ENCODE measurements at regions not wholly inside any gene's neighbourhood (a gene's known extent, or its start where the extent isn't known, plus 50 kb on each side); places are given as distances from the start of the nearest gene placed in this dataset.

DNA sequence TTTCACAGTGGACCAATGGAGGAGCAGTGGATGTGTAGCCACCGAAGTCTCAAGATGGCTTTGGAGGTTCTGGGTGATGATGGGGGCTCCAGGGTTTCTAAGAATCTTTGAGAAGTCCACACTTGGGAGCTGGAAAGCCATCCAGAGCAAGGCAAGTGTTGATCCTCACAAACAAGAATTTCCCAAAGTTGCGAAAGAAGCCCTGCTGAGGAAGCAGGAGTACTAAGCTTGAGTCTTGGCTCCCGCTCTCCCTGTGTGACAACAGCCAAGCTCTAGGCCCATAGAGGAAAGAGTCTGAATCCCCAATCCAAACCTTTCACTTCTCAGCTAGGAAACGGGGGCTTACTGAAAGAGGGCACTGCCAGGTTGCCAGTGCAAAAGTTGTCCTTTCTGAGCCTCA is 106.0 kb downstream of the EDN3 start:
- peaks cover 6% of the 10 kb centered on the region for H3K4me1 Mint-ChIP-seq
- H3K27me3 Mint-ChIP-seq: peaks cover 12% of the 10 kb centered on the region
- ChIA-PET CTCF (interaction anchor here (1.8 kb wide), 1 partner anchor 8 kb away, joined by 3 read pairs; no protein-coding TSS in a partner anchor), POLR2A (no interaction called here)
- no peaks in the 10 kb centered on the region for H3K36me3 Mint-ChIP-seq (ENCODE audit: low read depth)
- H3K4me3 Mint-ChIP-seq: no peak overlapping the region
- no peak for DNase-seq
- H3K9me3 Mint-ChIP-seq: no peaks in the 10 kb centered on the region
- H3K27ac Mint-ChIP-seq: no peak overlapping the region

DNA sequence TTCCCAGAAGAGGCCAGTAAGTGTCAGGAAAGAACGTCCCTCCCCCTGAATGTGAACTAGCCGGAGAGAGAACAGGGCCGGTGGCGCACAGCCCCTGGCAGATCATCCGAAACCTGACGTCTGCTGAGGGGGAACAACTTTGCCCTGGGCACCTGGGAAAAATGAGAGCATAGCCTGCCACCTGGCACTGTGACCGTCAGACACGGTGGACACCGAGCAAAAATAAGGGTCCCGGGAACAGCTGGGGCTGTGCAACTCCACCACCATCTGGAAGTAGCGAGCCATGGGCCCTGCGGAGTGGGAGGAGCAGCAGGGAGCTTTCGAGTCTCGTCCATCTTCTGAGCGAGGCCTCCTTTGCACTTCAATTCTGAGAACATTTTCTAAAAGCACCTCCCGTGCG is 110.8 kb downstream of the EDN3 start:
- Mint-ChIP-seq H3K27ac (no peak overlapping the region), H3K36me3 (ENCODE audit: low read depth) (no peaks in the 10 kb centered on the region), H3K9me3 (no peaks in the 10 kb centered on the region), H3K4me1 (no peaks in the 10 kb centered on the region), H3K4me3 (no peak overlapping the region), H3K27me3 (no peaks in the 10 kb centered on the region)
- ChIA-PET POLR2A (no interaction called here), CTCF (interaction anchor here (1.6 kb wide), 1 partner anchor 10 kb away, joined by 3 read pairs; no protein-coding TSS in a partner anchor)
- DNase-seq: no peak

GRCh38 chr20:59411589-59411988 is 111.2 kb downstream of the EDN3 start:
- Mint-ChIP-seq H3K27me3 (no peaks in the 10 kb centered on the region), H3K4me1 (no peaks in the 10 kb centered on the region), H3K4me3 (no peak overlapping the region), H3K36me3 (ENCODE audit: low read depth) (no peaks in the 10 kb centered on the region), H3K27ac (no peak overlapping the region), H3K9me3 (no peaks in the 10 kb centered on the region)
- no peak for DNase-seq
- POLR2A ChIA-PET: no interaction called here
- CTCF ChIA-PET: interaction anchor here (1.6 kb wide), 1 partner anchor 9 kb away, joined by 3 read pairs; no protein-coding TSS in a partner anchor

GRCh38 chr20:59412181-59412580 is 111.8 kb downstream of the EDN3 start:
- Mint-ChIP-seq H3K4me3 (no peak overlapping the region), H3K27me3 (no peaks in the 10 kb centered on the region), H3K27ac (no peak overlapping the region), H3K4me1 (no peaks in the 10 kb centered on the region), H3K36me3 (ENCODE audit: low read depth) (no peaks in the 10 kb centered on the region), H3K9me3 (no peaks in the 10 kb centered on the region)
- no peak for DNase-seq
- ChIA-PET CTCF (no interaction called here), POLR2A (no interaction called here)

DNA sequence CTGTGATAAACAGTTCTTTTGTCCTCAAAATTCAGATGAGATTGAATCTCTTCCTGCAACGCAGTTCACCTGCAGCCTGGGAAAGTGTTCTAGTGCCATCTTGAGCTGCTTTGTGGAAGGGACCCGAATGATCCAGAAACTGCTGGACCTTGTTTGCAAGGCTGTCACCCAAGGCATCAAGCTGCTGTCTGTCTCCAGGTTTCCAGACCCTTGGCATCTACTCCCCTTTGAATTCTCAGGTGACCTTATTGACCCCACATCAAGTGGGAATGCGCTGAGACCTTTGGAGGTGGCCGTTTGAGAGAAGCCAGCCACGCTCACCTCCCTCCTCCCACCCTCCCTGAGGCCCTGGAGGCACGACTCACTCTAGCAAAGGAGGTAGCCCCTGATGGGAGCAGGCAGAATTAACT is 112.5 kb downstream of the EDN3 start:
- Mint-ChIP-seq H3K4me3 (no peak overlapping the region), H3K27ac (no peak overlapping the region), H3K9me3 (no peaks in the 10 kb centered on the region), H3K27me3 (peaks cover 5% of the 10 kb centered on the region), H3K4me1 (no peaks in the 10 kb centered on the region), H3K36me3 (ENCODE audit: low read depth) (no peaks in the 10 kb centered on the region)
- no peak for DNase-seq
- POLR2A ChIA-PET: no interaction called here
- CTCF ChIA-PET: no interaction called here

DNA sequence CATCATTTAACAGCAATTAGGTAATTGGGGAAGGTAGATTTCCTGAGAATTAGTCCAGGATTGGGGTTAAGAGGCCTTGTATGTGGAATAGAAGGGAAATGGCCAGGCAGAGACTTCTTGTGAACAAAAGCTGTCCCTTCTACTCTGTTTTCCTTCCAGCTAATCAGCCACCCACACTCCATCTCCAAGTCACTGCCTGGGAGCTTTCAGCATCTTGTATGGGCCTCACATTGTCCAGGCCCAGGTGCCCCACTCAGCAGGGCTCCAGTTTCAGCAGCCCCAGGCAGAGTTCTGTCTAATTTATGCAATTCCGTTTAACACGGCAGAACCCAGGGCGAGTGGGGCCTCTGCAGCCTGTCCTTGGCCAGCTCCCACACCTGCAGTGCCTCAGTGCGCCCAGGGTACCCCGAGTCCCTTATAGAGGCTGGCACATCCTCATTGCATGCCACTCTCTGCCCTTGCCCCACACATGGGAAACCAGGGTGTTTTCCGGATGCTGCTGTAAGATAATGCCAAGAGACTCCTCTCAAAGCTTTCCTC is 113.0 kb downstream of the EDN3 start:
- CTCF ChIA-PET: no interaction called here
- H3K27ac Mint-ChIP-seq: no peak overlapping the region
- no peak for DNase-seq
- peaks cover 5% of the 10 kb centered on the region for H3K27me3 Mint-ChIP-seq
- no peaks in the 10 kb centered on the region for H3K9me3 Mint-ChIP-seq
- no peaks in the 10 kb centered on the region for H3K4me1 Mint-ChIP-seq
- POLR2A ChIA-PET: no interaction called here
- no peaks in the 10 kb centered on the region for H3K36me3 Mint-ChIP-seq (ENCODE audit: low read depth)
- no peak overlapping the region for H3K4me3 Mint-ChIP-seq

DNA sequence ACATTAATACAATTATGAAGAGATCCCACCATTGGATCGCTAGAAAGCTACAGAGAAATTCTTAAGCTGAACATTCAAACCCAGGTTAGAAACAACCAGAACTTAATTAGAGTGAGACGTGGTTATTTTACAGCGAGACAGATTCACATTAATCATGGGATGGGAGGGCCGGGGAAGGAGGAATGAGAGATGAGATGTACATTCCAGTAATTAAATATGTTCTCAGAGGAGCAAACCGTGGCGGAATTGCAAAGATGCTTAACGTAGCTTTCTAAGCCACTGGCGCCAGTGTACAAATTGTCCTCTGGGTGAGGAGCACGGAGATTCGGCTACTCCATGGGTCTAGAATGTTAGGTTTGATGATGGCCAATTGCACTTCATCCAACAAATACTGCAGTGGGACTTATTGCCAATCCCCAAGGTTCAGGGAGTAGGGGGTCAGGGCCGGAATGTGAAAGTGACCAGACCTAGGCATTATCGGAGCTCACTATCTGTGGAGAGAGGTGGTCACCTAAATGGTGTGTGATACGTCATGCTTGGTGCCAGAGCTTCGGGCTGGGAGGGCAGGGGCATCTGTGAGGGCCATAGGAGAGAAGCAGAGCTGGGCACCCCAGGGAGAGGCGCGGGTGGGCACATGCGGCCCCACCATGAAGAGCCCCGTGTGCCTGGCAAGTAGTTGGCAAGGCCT is 114.7 kb downstream of the EDN3 start:
- H3K27ac Mint-ChIP-seq: no peak overlapping the region
- no peak overlapping the region for H3K4me3 Mint-ChIP-seq
- no peaks in the 10 kb centered on the region for H3K9me3 Mint-ChIP-seq
- no peak for DNase-seq
- POLR2A ChIA-PET: no interaction called here
- H3K36me3 Mint-ChIP-seq (ENCODE audit: low read depth): no peaks in the 10 kb centered on the region
- CTCF ChIA-PET: interaction anchor here (1.2 kb wide), 1 partner anchor 9 kb away, joined by 3 read pairs; no protein-coding TSS in a partner anchor
- H3K27me3 Mint-ChIP-seq: peaks cover 5% of the 10 kb centered on the region
- H3K4me1 Mint-ChIP-seq: no peaks in the 10 kb centered on the region

GRCh38 chr20:59416916-59417315 is 116.5 kb downstream of the EDN3 start:
- CTCF ChIA-PET: no interaction called here
- H3K27ac Mint-ChIP-seq: no peak overlapping the region
- H3K27me3 Mint-ChIP-seq: peaks cover 5% of the 10 kb centered on the region
- POLR2A ChIA-PET: no interaction called here
- no peaks in the 10 kb centered on the region for H3K9me3 Mint-ChIP-seq
- no peak for DNase-seq
- H3K36me3 Mint-ChIP-seq (ENCODE audit: low read depth): no peaks in the 10 kb centered on the region
- H3K4me3 Mint-ChIP-seq: no peak overlapping the region
- no peaks in the 10 kb centered on the region for H3K4me1 Mint-ChIP-seq

DNA sequence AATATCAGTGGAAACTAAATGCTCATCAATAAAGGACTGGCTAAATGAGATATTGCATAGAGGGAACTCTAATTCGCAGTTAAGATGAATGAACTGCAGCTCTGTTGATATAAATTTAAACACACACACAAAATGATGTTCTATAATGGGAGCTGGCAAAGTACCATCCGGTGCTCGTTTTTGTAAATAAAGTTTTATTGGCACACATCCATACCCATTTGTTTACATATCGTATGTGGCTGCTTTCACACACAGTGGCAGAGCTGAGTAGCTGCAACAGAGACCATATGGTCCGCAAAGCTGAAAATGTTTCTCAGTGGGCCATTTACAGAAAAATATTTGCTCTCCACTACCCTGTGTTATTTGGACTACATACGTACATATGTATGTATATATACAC is 120.7 kb downstream of the EDN3 start:
- Mint-ChIP-seq H3K27me3 (peaks cover 5% of the 10 kb centered on the region), H3K4me1 (no peaks in the 10 kb centered on the region), H3K9me3 (no peaks in the 10 kb centered on the region), H3K36me3 (ENCODE audit: low read depth) (no peaks in the 10 kb centered on the region), H3K4me3 (no peak overlapping the region), H3K27ac (no peak overlapping the region)
- DNase-seq: no peak
- POLR2A ChIA-PET: no interaction called here
- CTCF ChIA-PET: interaction anchor here (1.4 kb wide), 1 partner anchor 10 kb away, joined by 3 read pairs; no protein-coding TSS in a partner anchor

DNA sequence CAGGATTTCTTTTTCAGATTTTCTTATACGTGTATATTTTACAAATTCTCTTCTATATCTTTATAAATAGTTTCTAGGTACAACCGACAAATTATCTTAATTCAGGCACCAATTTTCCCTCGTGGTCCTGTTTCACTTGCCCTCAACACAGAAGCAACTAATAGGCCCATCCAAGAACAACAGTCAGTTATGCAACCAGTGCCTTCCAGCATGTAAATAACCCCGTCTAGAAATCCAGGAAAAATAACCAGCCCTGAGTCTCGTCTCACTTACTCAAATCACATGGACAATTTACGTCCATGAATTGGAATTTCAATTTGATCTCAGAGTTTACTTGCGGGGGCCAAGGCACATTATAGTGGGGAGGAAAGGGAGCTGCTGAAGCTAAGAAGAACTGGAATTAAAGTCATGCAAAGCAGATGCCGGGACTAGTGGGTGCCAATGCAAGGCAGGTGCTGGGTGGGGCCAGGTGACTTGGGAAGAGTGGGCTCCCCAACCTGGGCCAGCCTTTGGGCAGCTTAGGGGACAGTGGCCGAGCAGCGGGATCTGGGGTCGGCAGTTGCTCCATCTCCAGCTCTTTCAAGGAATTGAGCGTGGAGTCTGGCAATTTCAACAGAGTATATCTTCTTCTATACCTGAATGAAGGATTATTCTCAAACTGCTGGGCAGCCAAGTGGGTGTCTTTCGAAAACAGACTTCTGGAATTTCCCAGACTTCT is 121.7 kb downstream of the EDN3 start:
- CTCF ChIA-PET: no interaction called here
- H3K27me3 Mint-ChIP-seq: peaks cover 5% of the 10 kb centered on the region
- H3K4me1 Mint-ChIP-seq: no peaks in the 10 kb centered on the region
- H3K4me3 Mint-ChIP-seq: no peak overlapping the region
- no peaks in the 10 kb centered on the region for H3K9me3 Mint-ChIP-seq
- no peaks in the 10 kb centered on the region for H3K36me3 Mint-ChIP-seq (ENCODE audit: low read depth)
- H3K27ac Mint-ChIP-seq: no peak overlapping the region
- DNase-seq: no peak
- POLR2A ChIA-PET: no interaction called here

DNA sequence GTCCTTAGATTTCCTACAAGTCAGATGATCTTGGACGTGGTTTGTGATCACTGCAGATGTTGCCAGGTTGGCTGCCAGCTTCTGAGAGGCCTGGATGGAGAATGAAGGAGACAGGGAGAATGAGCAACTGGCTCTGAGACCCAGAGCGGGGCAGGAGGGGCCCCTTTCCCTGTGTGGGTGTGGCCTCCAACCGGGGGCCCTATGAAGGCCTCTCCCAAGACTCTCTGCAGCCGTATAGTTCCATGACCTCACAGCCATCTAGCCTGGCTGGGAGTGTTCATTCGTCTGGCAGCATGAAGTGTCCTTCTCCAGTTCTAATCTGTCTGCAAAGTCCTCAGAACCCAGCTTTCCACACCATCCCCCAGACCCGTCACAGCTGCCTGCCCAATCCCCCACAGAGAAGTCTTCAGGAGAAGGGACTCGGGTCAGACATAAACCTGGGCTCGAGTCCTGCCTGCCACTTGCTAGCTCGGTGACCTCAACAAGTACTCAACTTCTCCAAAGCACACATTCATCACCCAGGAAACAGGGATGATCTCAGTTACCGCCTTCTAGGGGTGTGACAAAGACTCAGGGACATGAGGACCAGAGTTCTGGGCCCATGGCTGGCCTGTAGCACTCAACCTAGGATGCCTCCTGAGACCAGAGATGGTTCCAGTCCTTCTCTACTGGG is 122.6 kb downstream of the EDN3 start:
- Mint-ChIP-seq H3K9me3 (peaks cover 2% of the 10 kb centered on the region), H3K4me1 (no peaks in the 10 kb centered on the region), H3K27ac (no peak overlapping the region), H3K4me3 (no peak overlapping the region), H3K36me3 (ENCODE audit: low read depth) (no peaks in the 10 kb centered on the region), H3K27me3 (no peaks in the 10 kb centered on the region)
- ChIA-PET POLR2A (no interaction called here), CTCF (no interaction called here)
- DNase-seq: no peak

GRCh38 chr20:59424976-59425375 is 124.6 kb downstream of the EDN3 start:
- H3K9me3 Mint-ChIP-seq: peaks cover 3% of the 10 kb centered on the region
- H3K4me1 Mint-ChIP-seq: peaks cover 14% of the 10 kb centered on the region
- ChIA-PET POLR2A (no interaction called here), CTCF (interaction anchor here (1.2 kb wide), 1 partner anchor 17 kb away, joined by 3 read pairs; no protein-coding TSS in a partner anchor)
- H3K4me3 Mint-ChIP-seq: no peak overlapping the region
- no peaks in the 10 kb centered on the region for H3K27me3 Mint-ChIP-seq
- DNase-seq: no peak
- H3K36me3 Mint-ChIP-seq (ENCODE audit: low read depth): no peaks in the 10 kb centered on the region
- no peak overlapping the region for H3K27ac Mint-ChIP-seq

GRCh38 chr20:59425572-59425971 is 125.2 kb downstream of the EDN3 start:
- H3K4me1 Mint-ChIP-seq: peaks cover 14% of the 10 kb centered on the region
- POLR2A ChIA-PET: no interaction called here
- no peak overlapping the region for H3K27ac Mint-ChIP-seq
- H3K9me3 Mint-ChIP-seq: peaks cover 3% of the 10 kb centered on the region
- H3K36me3 Mint-ChIP-seq (ENCODE audit: low read depth): no peaks in the 10 kb centered on the region
- DNase-seq: no peak
- H3K27me3 Mint-ChIP-seq: no peaks in the 10 kb centered on the region
- no peak overlapping the region for H3K4me3 Mint-ChIP-seq
- CTCF ChIA-PET: interaction anchor here (1.0 to 1.8 kb wide), 3 partner anchors 17 to 30 kb away, joined by 3 to 5 read pairs (median 3); no protein-coding TSS in a partner anchor

Measured in activated CD4-positive, alpha-beta T cell treated with anti-CD3 and anti-CD28 coated beads, Interleukin-2, amount 10 ng/mL, durations not matched to agents 7 days and 5 days (primary cell).